Esophagus squamous epithelium (tissue), 5 donors: ENCODE measurements at regions not wholly inside any gene's neighbourhood (a gene's known extent, or its start where the extent isn't known, plus 50 kb on each side); places are given as distances from the start of the nearest gene placed in this dataset.

ENCODE experiments used
- DNase-seq: peaks from one replicate; lab custom pipeline; 2025; lab: John Stamatoyannopoulos, UW
- H3K27ac ChIP-seq, 4 donors: fragments of 200-600 bp; sonication (generic); one replicate each; pipeline ENCODE4 v1.5.1; 2016 to 2019; ENCODE audit warnings: mild to moderate bottlenecking in 1 of 4
- H3K27me3 ChIP-seq, 4 donors: fragments of 200-600 bp; sonication (generic); 1 replicate in 3 of 4; 2 replicates in 1 of 4; pipeline versions ENCODE4 v1.5.1 to v1.6.0; 2017 to 2021; ENCODE audit warnings: antibody characterized with exemption in 1 of 4
- H3K36me3 ChIP-seq, 3 donors: fragments of 200-600 bp; sonication (generic); one replicate each; pipeline ENCODE4 v1.5.1; 2016 to 2019
- H3K4me1 ChIP-seq, 3 donors: fragments of 200-600 bp; sonication (generic); one replicate each; pipeline ENCODE4 v1.5.1; 2017 to 2019
- H3K4me3 ChIP-seq, 4 donors: fragments of 200-600 bp; sonication (generic); 1 replicate in 3 of 4; 2 replicates in 1 of 4; pipeline ENCODE4 v1.5.1; 2016 to 2019; ENCODE audit warnings: mild to moderate bottlenecking in 2 of 4, moderate library complexity in 1 of 4
- H3K9me3 ChIP-seq, 3 donors: fragments of 200-600 bp; sonication (generic); one replicate each; pipeline ENCODE4 v1.5.1; 2016 to 2019
- CTCF ChIP-seq, 6 experiments: fragments of 450-650 bp in 4 of 6; fragments of 200-600 bp in 2 of 6; sonication (generic) in 2 of 6; IDR thresholded peaks; one replicate each; pipeline ENCODE4 v1.5.1; 2016 to 2019; ENCODE audit warnings: antibody characterized with exemption in 6 of 6, mild to moderate bottlenecking in 4 of 6, moderate library complexity in 4 of 6
- POLR2A ChIP-seq, 4 donors: fragments of 450-650 bp; IDR thresholded peaks; one replicate each; pipeline ENCODE4 v1.6.1; 2017; ENCODE audit warnings: antibody characterized with exemption in 4 of 4, mild to moderate bottlenecking in 4 of 4, moderate library complexity in 3 of 4
- WGBS, 2 donors: methylation state at CpG; one replicate each; pipeline ENCODE4 v1.1.5; 2018; 5-methylcytosine and 5-hydroxymethylcytosine counted together
- intact Hi-C: fragments of 100-400 bp; cut with DNase I; formaldehyde crosslinking; loops from one replicate; pipeline ENCODE4 v1.15.0; 2022
- donor health status: DM: yes; HTN: yes; CAD: no.

GRCh38 chr6:14717307-14717706 lies 528.6 kb upstream of the JARID2 start:
- TF ChIP-seq CTCF (IDR thresholded peaks at IDR 0.05) (no peak), POLR2A (IDR thresholded peaks at IDR 0.05) (no peak)
- Histone ChIP-seq H3K9me3 (no peaks in the 10 kb centered on the region), H3K27ac (no peak overlapping the region), H3K4me3 (no peak overlapping the region), H3K27me3 (no peaks in the 10 kb centered on the region), H3K4me1 (peaks cover 20 to 53% (median 21%) of the 10 kb centered on the region in 3 donors), H3K36me3 (no peaks in the 10 kb centered on the region)
- intact Hi-C loops: no loop called here
- no peak for DNase-seq
- 63 to 65% methylated on average over 3 of the region's 3 CpGs for WGBS, 2 donors

GRCh38 chr6:14718861-14719260 lies 527.0 kb upstream of the JARID2 start:
- WGBS, 2 donors: 73% methylated on average over 4 of the region's 4 CpGs
- no peak for TF ChIP-seq POLR2A (IDR thresholded peaks at IDR 0.05)
- TF ChIP-seq CTCF (IDR thresholded peaks at IDR 0.05): no peak

GRCh38 chr6:14719270-14719669 lies 526.6 kb upstream of the JARID2 start:
- H3K9me3 ChIP-seq: no peaks in the 10 kb centered on the region
- TF ChIP-seq CTCF (IDR thresholded peaks at IDR 0.05) (no peak), POLR2A (IDR thresholded peaks at IDR 0.05) (no peak)
- no peaks in the 10 kb centered on the region for H3K36me3 ChIP-seq
- WGBS, 2 donors: 73 to 80% methylated on average over 7 of the region's 7 CpGs
- H3K4me1 ChIP-seq: peaks cover 16 to 36% (median 20%) of the 10 kb centered on the region in 3 donors
- no peaks in the 10 kb centered on the region for H3K27me3 ChIP-seq
- intact Hi-C loops: no loop called here
- no peak overlapping the region for H3K4me3 ChIP-seq
- H3K27ac ChIP-seq: peak overlapping the region in 1 of 4 donors; percentile 5
- no peak for DNase-seq

More at GRCh38 chr6:14718861-14719260, 527.0 kb upstream of the JARID2 start:
- intact Hi-C loops: no loop called here
- no peaks in the 10 kb centered on the region for H3K9me3 ChIP-seq
- peaks cover 16 to 37% (median 20%) of the 10 kb centered on the region in 3 donors for H3K4me1 ChIP-seq
- no peaks in the 10 kb centered on the region for H3K27me3 ChIP-seq
- DNase-seq: no peak
- no peaks in the 10 kb centered on the region for H3K36me3 ChIP-seq
- H3K27ac ChIP-seq: no peak overlapping the region
- no peak overlapping the region for H3K4me3 ChIP-seq

GRCh38 chr6:14720411-14721102 lies 525.3 kb upstream of the JARID2 start:
- H3K36me3 ChIP-seq: no peaks in the 10 kb centered on the region
- DNase-seq: no peak
- 64 to 68% methylated on average over 1 of the region's 1 CpG for WGBS, 2 donors
- H3K9me3 ChIP-seq: no peaks in the 10 kb centered on the region
- peaks cover 16 to 36% (median 20%) of the 10 kb centered on the region in 3 donors for H3K4me1 ChIP-seq
- intact Hi-C loops: no loop called here
- H3K27ac ChIP-seq: peak overlapping the region in 2 of 4 donors; percentile 17 to 44
- H3K27me3 ChIP-seq: no peaks in the 10 kb centered on the region
- no peak overlapping the region for H3K4me3 ChIP-seq
- TF ChIP-seq CTCF (IDR thresholded peaks at IDR 0.05): no peak
- no peak for TF ChIP-seq POLR2A (IDR thresholded peaks at IDR 0.05)

GRCh38 chr6:14721103-14721758 lies 524.6 kb upstream of the JARID2 start:
- H3K9me3 ChIP-seq: no peaks in the 10 kb centered on the region
- no peaks in the 10 kb centered on the region for H3K36me3 ChIP-seq
- intact Hi-C loops: no loop called here
- DNase-seq: no peak
- WGBS, 2 donors: 38 to 41% methylated on average over 9 of the region's 9 CpGs
- no peak overlapping the region for H3K4me3 ChIP-seq
- no peaks in the 10 kb centered on the region for H3K27me3 ChIP-seq
- H3K27ac ChIP-seq: peak overlapping the region in 2 of 4 donors; percentile 17 to 44
- H3K4me1 ChIP-seq: peaks cover 16 to 36% (median 20%) of the 10 kb centered on the region in 3 donors
- TF ChIP-seq CTCF (IDR thresholded peaks at IDR 0.05) (no peak), POLR2A (IDR thresholded peaks at IDR 0.05) (no peak)
